ENCODE measurements at regions not wholly inside any gene's neighbourhood (a gene's known extent, or its start where the extent isn't known, plus 50 kb on each side); places are given as distances from the start of the nearest gene placed in this dataset.

DNA sequence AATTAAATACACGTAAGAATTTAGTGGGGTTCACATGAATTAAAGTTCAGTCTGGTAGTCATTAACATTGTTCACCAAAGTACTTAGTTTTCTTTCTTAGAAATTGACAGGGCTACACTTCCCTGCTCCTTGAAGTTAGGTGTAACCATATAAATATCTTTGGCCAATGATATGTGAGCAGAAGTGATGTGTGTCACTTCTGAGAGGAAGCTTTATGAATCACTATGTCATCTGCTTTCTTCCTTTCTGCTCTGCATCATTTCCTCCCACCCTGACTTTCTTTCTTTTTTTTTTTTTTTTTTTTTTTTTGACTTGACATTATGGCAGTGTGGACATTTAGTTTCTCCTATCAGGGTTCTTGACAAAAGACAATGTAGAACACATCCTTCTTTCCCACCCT, 156.2 kb upstream of the COL8A1 start:
- TF ChIP-seq, protein P1, sequence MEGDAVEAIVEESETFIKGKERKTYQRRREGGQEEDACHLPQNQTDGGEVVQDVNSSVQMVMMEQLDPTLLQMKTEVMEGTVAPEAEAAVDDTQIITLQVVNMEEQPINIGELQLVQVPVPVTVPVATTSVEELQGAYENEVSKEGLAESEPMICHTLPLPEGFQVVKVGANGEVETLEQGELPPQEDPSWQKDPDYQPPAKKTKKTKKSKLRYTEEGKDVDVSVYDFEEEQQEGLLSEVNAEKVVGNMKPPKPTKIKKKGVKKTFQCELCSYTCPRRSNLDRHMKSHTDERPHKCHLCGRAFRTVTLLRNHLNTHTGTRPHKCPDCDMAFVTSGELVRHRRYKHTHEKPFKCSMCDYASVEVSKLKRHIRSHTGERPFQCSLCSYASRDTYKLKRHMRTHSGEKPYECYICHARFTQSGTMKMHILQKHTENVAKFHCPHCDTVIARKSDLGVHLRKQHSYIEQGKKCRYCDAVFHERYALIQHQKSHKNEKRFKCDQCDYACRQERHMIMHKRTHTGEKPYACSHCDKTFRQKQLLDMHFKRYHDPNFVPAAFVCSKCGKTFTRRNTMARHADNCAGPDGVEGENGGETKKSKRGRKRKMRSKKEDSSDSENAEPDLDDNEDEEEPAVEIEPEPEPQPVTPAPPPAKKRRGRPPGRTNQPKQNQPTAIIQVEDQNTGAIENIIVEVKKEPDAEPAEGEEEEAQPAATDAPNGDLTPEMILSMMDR (IDR thresholded peaks at IDR 0.05): no peak
- TF ChIP-seq POLR2A (IDR thresholded peaks at IDR 0.05): no peak

Data from sigmoid colon (tissue), 3 donors.